ENCODE measurements at regions not wholly inside any gene's neighbourhood (a gene's known extent, or its start where the extent isn't known, plus 50 kb on each side); places are given as distances from the start of the nearest gene placed in this dataset.
"Not testable (repeated sequence)": the region's sequence is repeated elsewhere in the genome, so short reads cannot be mapped to it uniquely, and the experiment has no call there.

DNA sequence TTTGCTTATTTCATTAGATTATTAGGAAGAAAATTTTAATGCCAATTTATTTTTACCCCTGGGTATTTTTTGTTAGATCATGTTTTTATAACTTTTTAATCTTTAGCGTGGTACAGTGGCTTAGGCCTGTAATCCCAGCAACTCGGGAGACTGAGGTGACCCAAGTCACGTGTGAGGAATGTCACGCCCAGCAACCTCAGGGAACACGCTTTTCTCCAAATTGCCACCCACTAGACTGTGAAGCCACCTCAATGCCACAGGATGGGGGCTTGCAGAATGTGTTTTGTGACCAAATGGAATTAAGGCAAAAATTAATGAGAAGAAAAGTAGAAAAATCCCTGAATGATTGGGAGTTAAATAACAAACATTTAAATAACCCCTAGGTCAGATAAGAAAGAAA lies 141.8 kb downstream of the LAT start:
- no peak for DNase-seq

DNA sequence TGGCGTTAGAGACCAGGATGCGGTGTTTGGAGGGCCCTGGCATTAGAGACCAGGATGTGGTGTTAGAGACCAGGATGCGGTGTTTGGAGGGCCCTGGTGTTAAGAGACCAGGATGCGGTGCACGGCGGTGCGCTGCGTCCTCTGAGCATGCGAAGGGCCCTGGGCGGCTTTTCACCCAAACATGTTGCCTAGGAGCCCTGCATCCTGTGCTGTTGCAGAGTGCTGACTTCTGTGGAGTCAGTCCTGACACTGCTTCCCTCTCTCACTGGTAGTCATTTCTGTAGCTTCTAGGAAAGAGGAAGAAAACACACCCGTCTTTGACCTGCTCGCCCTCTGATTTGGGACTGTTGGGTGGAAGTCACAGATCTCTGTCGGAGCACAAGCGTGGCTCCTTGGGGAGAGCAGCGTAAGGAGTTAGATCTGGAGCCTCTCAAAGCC lies 141.2 kb downstream of the LAT start:
- DNase-seq, result no peak

GRCh38 chr16:29124828-29125227 lies 140.0 kb downstream of the LAT start:
- no peak for DNase-seq

DNA sequence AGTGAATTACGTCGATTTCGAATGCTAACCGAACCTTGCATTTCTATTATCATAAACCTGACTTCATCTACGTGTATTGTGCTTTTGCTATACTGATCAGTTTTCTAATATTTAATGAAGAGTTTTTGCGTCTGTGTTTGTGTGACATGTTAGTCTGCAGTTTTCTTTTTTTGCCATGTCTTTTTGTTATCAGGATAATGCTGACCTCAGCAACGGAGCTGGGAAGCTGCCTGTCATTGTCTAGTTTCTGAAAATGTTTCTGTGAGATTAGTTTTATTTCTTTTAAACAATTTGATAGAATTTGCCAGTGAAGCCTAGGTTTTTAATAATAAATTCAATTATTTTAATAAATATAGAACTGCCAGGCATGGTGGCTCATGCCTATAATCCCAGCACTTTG lies 139.3 kb downstream of the LAT start:
- not testable (repeated sequence) for DNase-seq

DNA sequence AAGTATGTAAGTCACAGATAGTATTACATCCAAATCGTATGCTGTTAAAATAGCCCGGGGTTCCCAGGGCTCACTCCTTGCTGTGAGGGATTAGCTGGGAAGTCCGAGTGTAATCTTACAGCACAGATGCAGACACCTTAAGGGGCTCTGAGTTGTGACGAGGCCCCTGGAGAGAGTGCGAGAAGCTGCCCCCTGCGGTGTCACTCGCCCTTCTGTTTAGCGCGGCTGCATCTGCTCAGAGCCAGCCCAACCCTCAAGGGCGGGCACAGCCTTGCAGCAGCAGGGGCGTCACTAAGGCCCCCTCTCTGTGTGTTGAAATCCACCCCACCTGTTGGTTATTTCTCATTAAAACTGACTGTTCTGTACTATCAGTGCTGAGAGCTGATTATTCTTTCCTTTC lies 135.8 kb downstream of the LAT start:
- not testable (repeated sequence) for DNase-seq

GRCh38 chr16:29118301-29118957 lies 133.6 kb downstream of the LAT start:
- not testable (repeated sequence) for DNase-seq

DNA sequence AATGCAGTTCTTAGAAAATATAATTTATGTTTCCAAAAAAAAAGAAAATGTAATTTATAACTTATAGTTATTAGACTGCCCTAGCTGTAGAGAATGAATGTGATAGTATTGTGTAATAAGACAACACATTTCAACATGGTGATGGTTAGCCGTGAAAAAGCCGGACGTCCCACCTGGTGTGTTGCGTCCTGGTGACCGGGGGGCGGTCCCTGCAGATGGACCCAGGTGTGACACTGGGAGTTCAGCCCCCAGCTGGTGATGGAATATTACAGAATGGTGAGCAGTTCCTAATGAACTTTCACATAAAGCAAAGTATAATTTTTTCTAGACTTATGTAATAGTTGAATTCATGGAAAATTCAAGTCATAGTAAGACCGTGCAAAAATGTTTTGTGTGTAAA lies 132.8 kb downstream of the LAT start:
- DNase-seq, result no peak

DNA sequence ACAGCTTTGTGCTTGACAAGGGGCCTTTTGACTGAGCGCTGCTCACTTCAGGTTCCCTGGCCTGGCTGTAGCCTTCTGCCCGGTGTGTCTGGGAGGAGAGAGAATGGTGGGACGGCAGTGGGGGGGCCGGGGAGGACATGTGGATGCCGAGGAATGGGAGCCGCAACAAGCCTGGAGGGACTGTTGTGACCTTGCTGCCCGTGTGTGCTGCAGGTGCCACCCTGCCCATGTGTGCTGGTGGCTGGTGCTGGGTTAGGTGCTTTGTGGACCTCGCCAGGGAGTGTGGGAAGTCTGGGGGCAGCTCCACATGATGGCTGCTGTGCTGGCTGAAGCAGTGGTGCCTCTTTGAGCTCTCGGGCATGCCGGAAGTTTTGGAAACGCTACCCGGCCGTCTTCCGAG lies 132.1 kb downstream of the LAT start:
- no peak for DNase-seq

- DNase-seq, result not testable (repeated sequence)
Measured at GRCh38 chr16:29116207-29116606, 131.4 kb downstream of the LAT start.

- DNase-seq, result not testable (repeated sequence)
Measured at GRCh38 chr16:29115802-29116141, 130.9 kb downstream of the LAT start.

- DNase-seq, result not testable (repeated sequence)
Measured at GRCh38 chr16:29114989-29115801, 130.3 kb downstream of the LAT start.

DNA sequence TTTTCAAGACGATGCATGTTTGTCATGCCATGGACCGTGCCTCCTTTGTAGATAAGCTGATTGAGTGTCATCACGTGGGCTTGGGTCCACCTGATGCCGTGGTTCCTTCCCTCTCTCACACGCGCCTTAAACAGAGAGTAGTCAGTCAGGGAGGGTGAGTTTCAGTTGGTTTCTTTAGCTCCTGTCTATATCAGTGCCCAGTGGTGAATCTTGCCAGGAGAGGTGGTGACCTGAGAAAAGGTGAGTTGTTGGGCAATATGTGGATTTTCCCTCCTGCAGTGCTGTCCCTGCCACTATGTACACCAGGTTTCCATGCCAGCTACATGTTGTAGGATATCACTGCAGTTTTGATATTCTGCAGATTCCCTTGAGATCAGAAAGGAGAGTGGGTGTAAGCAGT lies 129.7 kb downstream of the LAT start:
- DNase-seq, result no peak

GRCh38 chr16:29113446-29113845 lies 128.6 kb downstream of the LAT start:
- not testable (repeated sequence) for DNase-seq

- DNase-seq, result no peak
Measured at GRCh38 chr16:29112755-29113347, 128.0 kb downstream of the LAT start.

DNA sequence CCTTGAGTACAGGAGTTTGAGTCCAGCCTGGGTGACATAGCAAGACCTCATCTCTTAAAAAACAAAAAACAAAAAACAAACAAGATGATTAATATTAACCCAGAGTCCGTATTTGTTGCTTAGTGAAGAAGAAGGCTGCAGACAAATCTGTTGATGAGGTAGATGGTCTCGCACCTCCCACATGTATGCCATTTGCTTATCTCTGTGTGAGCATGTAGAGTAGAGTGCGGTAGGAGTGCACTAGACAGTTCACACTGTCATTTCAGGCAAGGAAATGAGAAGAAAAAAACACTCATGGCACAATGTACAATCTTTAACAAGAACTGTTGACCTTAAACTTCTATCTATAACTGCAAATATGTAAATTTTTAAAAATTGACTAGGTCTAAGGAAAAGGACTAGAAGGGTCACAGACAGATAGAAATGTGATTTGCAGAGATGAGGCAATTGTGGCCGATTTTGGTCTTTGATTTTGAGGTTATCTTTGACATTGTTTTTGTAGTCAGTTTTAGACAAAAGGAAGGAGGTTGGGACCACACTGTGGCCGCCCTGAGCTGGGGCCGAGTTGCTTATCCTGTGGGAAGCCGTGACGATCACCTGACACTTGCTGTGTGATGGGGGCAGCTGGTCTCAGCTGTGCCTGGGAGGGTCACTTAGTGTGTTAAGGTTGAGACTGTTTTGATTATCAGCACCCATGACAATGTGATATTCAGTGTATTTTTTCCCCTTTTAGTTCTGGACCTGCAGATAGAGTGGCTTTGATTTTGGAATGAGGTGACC lies 127.2 kb downstream of the LAT start:
- DNase-seq, result not testable (repeated sequence)

DNA sequence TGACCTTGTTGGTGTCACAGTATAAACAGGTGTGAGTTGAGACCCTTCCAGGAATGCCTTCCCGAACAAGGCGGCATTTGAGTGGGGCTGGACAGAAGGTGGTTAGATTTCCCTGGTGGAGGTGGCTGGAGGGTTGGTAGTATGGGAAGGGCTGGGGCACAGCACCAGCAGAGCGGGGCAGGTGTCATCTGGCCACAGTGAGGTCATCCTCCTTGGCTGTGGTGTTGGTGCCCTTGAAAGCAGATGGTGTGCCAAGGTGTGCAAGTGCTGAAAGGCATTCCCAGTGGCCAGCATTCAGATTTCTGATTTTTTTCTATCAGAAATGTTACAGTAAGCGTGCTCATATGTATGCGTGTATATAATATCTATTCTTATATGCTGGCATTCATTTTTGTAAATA lies 126.6 kb downstream of the LAT start:
- DNase-seq, result no peak

- DNase-seq, result not testable (repeated sequence)
Measured at GRCh38 chr16:29108625-29109169, 123.8 kb downstream of the LAT start.

DNA sequence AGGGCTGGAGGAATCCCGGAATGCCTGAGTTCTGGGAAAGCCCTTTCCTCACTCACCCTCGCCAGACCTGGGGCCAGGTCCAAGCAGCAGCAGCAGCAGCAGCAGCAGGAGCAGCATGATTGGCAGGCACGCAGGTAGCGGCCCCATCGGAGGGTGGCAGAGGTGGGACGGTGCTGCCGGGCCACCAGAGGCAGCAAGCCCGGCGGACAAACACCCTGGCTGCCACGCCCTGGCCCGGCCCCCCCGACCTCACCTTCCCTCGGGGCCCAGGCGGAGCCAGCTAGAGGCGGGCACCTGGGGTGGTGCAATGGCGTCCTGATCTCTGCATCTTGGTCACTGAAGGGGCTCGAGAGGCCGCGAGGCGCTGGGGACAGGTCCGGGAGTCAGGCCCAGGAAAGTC lies 122.4 kb downstream of the LAT start:
- no peak for DNase-seq

DNA sequence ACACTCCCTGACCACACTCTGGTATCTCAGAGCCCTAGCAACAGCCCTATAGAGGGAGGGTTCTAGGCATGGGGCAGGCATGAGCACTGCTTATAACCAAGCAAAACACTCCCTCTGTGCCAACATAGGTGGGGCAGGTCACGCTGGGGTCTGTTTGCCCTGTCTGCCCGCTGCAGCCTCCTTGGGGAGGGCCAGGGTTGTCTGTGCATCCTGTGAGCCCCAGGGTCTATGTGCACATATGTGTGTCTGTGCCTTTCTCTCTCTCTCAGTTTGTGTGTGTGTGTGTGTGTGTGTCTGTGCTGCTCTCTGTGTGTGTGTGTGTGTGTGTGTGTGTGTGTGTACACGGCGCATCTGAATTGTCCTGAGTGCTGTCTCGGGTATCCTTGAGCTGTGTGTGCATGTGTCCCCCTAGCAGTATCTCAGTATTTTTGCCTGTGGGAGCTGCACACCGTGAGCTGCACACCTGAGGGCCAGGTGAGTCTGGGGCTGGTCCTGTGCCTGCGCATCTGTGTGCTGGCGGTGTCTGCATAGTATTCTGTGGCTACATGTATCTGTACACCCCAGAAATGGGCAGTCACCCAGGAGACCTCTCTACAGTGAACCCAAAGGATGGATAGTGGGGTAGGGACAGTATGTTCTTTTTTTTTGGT lies 121.5 kb downstream of the LAT start:
- DNase-seq, result not testable (repeated sequence)

DNA sequence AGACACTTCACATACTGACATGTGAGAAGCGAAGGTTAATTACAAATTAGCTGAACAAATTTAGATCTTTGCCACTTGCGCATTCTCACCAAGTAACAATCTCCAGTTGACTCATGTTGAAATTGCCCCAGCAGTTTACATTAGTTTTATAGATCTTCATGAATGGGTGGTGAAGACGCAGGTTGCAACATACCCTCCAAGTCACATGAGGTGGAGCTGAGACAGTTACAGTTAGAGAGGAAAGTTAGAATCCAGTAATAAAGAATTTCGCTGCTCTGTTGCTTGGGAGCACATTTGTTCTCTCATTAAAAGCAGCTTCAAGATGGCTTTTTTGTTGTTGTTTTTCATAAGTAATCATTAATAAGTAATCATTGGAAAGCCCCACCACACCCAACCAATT lies 119.7 kb downstream of the LAT start:
- DNase-seq, result not testable (repeated sequence)

DNA sequence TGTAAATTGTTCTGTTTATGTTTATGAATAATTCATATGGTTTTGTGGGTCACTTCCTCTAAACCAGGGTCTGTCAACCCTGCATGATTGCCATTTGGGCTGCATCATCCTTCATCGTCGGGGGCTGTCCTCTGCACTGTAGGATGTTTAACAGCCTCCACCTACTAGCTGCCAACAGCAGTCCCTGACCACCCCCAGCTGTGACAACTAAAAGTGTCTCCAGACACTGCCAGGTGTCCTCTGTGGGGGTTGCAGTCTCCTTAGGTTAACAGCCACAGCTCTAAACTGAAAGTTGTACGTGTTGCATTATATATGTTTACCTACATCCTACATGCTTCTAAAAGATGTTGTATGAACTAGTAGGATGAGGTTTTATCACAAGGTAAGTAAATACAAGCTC lies 113.1 kb downstream of the LAT start:
- DNase-seq, result not testable (repeated sequence)
